ENCODE measurements at regions not wholly inside any gene's neighbourhood (a gene's known extent, or its start where the extent isn't known, plus 50 kb on each side); places are given as distances from the start of the nearest gene placed in this dataset.

DNA sequence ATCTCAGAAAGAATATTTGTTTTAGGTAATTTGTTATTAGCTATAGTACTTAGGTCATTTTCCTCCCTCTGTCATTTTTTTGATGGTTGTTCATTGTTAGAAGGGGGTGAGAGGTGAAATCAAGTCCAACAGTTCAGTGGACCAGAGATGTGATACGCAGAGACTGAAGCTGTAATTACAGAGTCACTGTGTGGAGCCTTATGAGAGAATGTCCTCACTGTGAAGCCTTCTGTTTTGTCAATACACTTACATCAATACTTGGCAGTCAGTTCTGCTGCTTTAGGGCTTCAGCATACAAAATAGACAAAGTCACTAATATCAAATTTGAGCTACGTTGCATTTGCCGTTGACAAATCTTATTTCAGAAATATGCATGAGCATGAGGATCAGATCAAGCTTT lies 692.5 kb downstream of the C4orf33 start:
- Histone ChIP-seq H3K4me1 (no peaks in the 10 kb centered on the region), H3K9me3 (no peaks in the 10 kb centered on the region), H3K27me3 (no peaks in the 10 kb centered on the region), H3K4me3 (replicated peaks in 1 of 3) (no peak overlapping the region), H3K36me3 (no peaks in the 10 kb centered on the region), H3K27ac (no peak overlapping the region)
- 84 to 88% methylated on average over 3 of the region's 3 CpGs for WGBS, 2 donors
- DNase-seq, result no peak
- TF ChIP-seq, protein P1, sequence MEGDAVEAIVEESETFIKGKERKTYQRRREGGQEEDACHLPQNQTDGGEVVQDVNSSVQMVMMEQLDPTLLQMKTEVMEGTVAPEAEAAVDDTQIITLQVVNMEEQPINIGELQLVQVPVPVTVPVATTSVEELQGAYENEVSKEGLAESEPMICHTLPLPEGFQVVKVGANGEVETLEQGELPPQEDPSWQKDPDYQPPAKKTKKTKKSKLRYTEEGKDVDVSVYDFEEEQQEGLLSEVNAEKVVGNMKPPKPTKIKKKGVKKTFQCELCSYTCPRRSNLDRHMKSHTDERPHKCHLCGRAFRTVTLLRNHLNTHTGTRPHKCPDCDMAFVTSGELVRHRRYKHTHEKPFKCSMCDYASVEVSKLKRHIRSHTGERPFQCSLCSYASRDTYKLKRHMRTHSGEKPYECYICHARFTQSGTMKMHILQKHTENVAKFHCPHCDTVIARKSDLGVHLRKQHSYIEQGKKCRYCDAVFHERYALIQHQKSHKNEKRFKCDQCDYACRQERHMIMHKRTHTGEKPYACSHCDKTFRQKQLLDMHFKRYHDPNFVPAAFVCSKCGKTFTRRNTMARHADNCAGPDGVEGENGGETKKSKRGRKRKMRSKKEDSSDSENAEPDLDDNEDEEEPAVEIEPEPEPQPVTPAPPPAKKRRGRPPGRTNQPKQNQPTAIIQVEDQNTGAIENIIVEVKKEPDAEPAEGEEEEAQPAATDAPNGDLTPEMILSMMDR (IDR thresholded peaks at IDR 0.05), result no peak
- no peak for TF ChIP-seq POLR2A (IDR thresholded peaks at IDR 0.05)
- intact Hi-C loops (cut with DNase I), result no loop called here

DNA sequence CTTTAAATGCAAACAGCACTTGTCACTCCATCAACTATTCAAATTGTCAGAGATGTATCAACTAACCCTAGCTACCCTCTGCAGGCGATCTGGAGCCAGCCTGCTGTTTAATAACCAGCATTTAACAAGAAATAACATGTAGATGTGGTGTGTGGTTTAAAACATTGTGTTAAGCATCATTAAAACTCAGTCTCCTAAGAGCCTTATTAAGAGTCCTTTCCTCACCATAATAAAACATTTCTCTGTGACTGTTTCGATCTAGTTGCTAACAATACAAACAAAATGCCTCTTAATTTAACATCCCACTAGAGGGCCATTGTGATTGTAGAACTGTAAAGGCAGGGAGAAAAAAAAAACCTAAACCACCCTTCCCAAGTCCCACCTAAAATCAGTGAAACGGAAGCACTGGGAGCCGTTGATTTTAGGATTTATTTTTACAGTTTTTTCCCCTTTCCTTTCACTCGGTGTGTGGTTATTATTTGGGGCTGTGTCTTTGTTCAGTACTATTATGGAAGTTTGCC lies 708.6 kb downstream of the C4orf33 start:
- WGBS, 2 donors, result 43 to 44% methylated on average over 5 of the region's 5 CpGs
- H3K4me3 ChIP-seq (replicated peaks in 1 of 3), result no peak overlapping the region
- H3K27ac ChIP-seq, result no peak overlapping the region
- no peak for DNase-seq
- H3K9me3 ChIP-seq, result no peaks in the 10 kb centered on the region
- no peaks in the 10 kb centered on the region for H3K27me3 ChIP-seq
- no peaks in the 10 kb centered on the region for H3K36me3 ChIP-seq
- intact Hi-C loops (cut with DNase I), result no loop called here
- TF ChIP-seq, protein P1 (IDR thresholded peaks at IDR 0.05), result no peak
- no peak for TF ChIP-seq POLR2A (IDR thresholded peaks at IDR 0.05)
- no peaks in the 10 kb centered on the region for H3K4me1 ChIP-seq

DNA sequence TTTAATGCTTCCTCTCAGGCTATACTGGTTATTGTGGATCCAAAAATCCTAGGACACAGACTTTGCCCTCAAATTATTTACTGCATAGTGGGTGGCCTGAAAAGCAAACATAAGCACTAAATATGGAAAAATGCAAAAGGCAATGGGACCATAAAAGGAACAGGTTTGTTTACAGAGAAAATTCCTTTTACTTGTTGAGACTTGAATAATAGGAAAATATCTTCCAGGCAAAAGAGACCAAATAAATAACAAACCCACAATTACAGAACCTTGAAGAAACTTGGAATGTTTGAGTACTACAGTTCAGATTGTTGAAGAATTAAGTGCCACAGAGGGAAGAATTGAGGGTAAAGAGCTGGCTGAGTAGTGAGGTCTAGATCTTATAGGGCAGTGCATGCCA lies 711.0 kb downstream of the C4orf33 start:
- H3K27ac ChIP-seq, result no peak overlapping the region
- H3K36me3 ChIP-seq, result no peaks in the 10 kb centered on the region
- no peaks in the 10 kb centered on the region for H3K4me1 ChIP-seq
- no peaks in the 10 kb centered on the region for H3K9me3 ChIP-seq
- TF ChIP-seq POLR2A (IDR thresholded peaks at IDR 0.05), result no peak
- TF ChIP-seq, protein P1 (IDR thresholded peaks at IDR 0.05), result no peak
- DNase-seq, result no peak
- no peak overlapping the region for H3K4me3 ChIP-seq (replicated peaks in 1 of 3)
- intact Hi-C loops (cut with DNase I), result no loop called here
- no peaks in the 10 kb centered on the region for H3K27me3 ChIP-seq

DNA sequence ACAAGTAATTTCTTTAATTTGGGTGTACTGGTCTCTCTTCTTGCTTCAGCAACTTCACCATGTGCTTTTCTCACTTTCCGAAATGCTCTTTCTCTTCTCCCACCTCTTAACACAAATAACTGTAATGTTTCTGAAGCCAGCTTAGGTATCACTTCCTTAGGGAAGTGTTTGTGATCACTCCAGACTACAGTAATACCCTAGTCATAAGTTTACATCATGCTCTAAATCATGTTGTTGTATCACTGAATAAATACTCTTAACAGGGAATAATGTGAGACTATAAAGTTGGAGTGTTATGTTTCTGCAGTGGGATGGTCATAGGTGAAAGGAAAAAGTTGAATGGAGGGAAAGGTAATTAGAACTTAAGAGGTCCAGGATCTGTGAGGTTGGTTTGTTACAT lies 712.3 kb downstream of the C4orf33 start:
- H3K4me1 ChIP-seq, result no peaks in the 10 kb centered on the region
- no peaks in the 10 kb centered on the region for H3K27me3 ChIP-seq
- whole genome bisulfite sequencing, 2 donors, result 89 to 98% methylated on average over 1 of the region's 1 CpG
- H3K36me3 ChIP-seq, result no peaks in the 10 kb centered on the region
- H3K4me3 ChIP-seq (replicated peaks in 1 of 3), result no peak overlapping the region
- DNase-seq, result no peak
- no peaks in the 10 kb centered on the region for H3K9me3 ChIP-seq
- no peak overlapping the region for H3K27ac ChIP-seq
- TF ChIP-seq, protein P1 (IDR thresholded peaks at IDR 0.05), result no peak
- no peak for TF ChIP-seq POLR2A (IDR thresholded peaks at IDR 0.05)
- intact Hi-C loops (cut with DNase I), result no loop called here

DNA sequence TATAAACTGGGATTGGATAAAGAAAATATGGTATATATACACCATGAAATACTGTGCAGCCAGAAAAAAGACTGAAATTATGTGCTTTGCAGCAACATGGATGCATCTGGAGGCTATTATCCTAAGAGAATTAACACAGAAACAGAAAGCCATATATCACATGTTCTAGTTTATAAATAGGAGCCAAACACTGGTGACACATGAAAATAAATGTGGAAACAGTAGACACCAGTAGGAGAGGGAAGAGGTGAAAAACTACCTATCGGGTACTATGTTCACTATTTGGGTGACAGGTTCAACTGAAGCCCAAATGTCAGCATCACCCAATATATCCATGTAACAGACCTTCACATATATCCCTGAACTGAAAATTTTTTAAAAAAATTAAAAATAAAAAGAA lies 725.1 kb downstream of the C4orf33 start:
- intact Hi-C loops (cut with DNase I), result no loop called here
- Histone ChIP-seq H3K4me3 (replicated peaks in 1 of 3) (no peak overlapping the region), H3K36me3 (no peaks in the 10 kb centered on the region), H3K27ac (no peak overlapping the region), H3K9me3 (no peaks in the 10 kb centered on the region), H3K4me1 (no peaks in the 10 kb centered on the region), H3K27me3 (no peaks in the 10 kb centered on the region)
- no peak for TF ChIP-seq POLR2A (IDR thresholded peaks at IDR 0.05)
- TF ChIP-seq, protein P1 (IDR thresholded peaks at IDR 0.05), result no peak
- DNase-seq, result no peak
- 93 to 95% methylated on average over 1 of the region's 1 CpG for WGBS, 2 donors
